ENCODE measurements at regions not wholly inside any gene's neighbourhood (a gene's known extent, or its start where the extent isn't known, plus 50 kb on each side); places are given as distances from the start of the nearest gene placed in this dataset.

DNA sequence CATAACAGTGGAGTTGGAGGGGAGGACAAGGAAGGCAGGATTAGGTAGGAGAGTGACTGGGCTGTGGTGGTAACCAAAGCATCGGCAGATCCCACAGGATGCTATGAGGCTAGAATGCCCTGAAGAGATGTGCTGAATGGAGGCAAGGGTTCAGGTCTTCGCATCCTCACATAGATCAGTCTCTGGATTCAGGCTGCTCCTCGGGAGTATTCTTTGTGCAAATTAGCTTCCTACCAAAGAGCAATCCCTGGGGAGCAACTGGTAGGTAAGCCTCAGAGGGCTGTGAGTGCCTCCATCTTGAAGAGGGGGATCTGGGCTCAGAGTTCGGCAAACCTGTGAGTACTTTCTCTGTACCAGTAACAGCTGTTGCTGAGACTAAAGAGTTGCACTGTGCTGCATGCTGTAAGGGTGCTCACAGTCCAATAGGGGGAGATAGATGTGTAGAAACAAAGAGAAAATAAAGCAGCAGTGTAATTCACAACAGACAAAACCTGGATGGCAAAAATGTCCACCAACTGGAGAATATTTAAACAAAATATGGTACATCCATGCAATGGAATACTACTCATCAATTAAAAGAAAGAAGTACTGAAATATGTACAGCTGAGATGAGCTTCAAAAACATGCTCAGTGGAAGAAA, 322.4 kb upstream of the DEPDC1 start:
- H3K27ac ChIP-seq: no peak overlapping the region
- H3K36me3 ChIP-seq: no peaks in the 10 kb centered on the region
- intact Hi-C loops (cut with DNase I; ENCODE audit: low total_unique reads): no loop called here
- no peak overlapping the region for H3K4me3 ChIP-seq
- DNase-seq (ENCODE audit: low spot score in 2 of 2): no peak
- no peaks in the 10 kb centered on the region for H3K4me1 ChIP-seq
- H3K9me3 ChIP-seq: no peaks in the 10 kb centered on the region
- no peak for TF ChIP-seq POLR2AphosphoS5 (IDR thresholded peaks at IDR 0.05)
- TF ChIP-seq, protein P1, sequence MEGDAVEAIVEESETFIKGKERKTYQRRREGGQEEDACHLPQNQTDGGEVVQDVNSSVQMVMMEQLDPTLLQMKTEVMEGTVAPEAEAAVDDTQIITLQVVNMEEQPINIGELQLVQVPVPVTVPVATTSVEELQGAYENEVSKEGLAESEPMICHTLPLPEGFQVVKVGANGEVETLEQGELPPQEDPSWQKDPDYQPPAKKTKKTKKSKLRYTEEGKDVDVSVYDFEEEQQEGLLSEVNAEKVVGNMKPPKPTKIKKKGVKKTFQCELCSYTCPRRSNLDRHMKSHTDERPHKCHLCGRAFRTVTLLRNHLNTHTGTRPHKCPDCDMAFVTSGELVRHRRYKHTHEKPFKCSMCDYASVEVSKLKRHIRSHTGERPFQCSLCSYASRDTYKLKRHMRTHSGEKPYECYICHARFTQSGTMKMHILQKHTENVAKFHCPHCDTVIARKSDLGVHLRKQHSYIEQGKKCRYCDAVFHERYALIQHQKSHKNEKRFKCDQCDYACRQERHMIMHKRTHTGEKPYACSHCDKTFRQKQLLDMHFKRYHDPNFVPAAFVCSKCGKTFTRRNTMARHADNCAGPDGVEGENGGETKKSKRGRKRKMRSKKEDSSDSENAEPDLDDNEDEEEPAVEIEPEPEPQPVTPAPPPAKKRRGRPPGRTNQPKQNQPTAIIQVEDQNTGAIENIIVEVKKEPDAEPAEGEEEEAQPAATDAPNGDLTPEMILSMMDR (IDR thresholded peaks at IDR 0.05): peak in 1 of 3 donors; percentile 8
- no peak for TF ChIP-seq POLR2A (IDR thresholded peaks at IDR 0.05)
- H3K27me3 ChIP-seq: no peaks in the 10 kb centered on the region

DNA sequence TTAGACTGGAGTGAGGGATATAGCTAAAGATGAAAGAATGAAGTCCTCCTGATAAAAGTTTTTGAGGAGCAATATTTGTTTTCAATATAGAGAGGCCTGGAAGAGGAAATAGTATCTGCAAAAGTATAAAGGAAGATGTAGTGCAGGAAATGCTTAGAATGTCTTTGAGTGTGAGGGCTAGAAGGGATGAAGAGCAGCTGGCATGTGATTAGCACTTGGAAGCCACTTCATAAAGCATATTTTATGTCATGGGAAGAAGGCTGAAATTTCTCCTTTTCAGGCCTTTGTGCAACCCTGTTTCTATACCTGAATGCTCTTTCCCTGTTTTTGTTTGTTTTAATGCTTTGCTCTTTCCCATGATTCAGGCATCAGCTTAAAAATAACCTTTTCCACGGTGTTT, 323.3 kb upstream of the DEPDC1 start:
- Histone ChIP-seq H3K4me1 (no peaks in the 10 kb centered on the region), H3K4me3 (no peak overlapping the region), H3K9me3 (no peaks in the 10 kb centered on the region), H3K36me3 (no peaks in the 10 kb centered on the region), H3K27ac (no peak overlapping the region), H3K27me3 (no peaks in the 10 kb centered on the region)
- DNase-seq (ENCODE audit: low spot score in 2 of 2): no peak
- intact Hi-C loops (cut with DNase I; ENCODE audit: low total_unique reads): no loop called here
- no peak for TF ChIP-seq POLR2AphosphoS5 (IDR thresholded peaks at IDR 0.05)
- TF ChIP-seq, protein P1 (IDR thresholded peaks at IDR 0.05): no peak
- TF ChIP-seq POLR2A (IDR thresholded peaks at IDR 0.05): no peak

DNA sequence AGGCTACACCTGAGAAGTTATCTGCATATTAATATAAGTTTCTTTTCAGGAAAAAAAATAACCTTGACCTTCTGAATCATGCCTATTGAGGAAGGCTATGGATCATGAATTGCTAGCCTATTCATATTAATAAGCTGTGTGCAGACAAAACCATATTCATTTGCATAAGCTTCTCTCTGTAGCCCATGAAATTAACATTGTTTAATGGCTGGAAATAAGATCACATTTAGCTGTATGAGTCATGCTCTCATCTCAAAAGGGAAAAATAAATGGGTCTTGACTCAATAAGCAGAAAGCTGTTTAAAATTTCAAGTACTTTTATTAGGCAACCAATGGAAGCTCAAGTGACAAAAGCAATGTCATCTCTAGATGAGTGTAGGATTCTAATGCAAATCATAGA, 330.0 kb upstream of the DEPDC1 start:
- no peak for DNase-seq (ENCODE audit: low spot score in 2 of 2)
- H3K27ac ChIP-seq: no peak overlapping the region
- intact Hi-C loops (cut with DNase I; ENCODE audit: low total_unique reads): loop anchor here (5.0 kb wide), 1 partner anchor 725 kb away; no protein-coding TSS in a partner anchor
- H3K36me3 ChIP-seq: no peaks in the 10 kb centered on the region
- H3K9me3 ChIP-seq: peaks cover 5 to 16% of the 10 kb centered on the region in 2 donors
- H3K27me3 ChIP-seq: no peaks in the 10 kb centered on the region
- TF ChIP-seq POLR2A (IDR thresholded peaks at IDR 0.05): no peak
- TF ChIP-seq, protein P1 (IDR thresholded peaks at IDR 0.05): no peak
- TF ChIP-seq POLR2AphosphoS5 (IDR thresholded peaks at IDR 0.05): no peak
- H3K4me3 ChIP-seq: no peak overlapping the region
- no peaks in the 10 kb centered on the region for H3K4me1 ChIP-seq

DNA sequence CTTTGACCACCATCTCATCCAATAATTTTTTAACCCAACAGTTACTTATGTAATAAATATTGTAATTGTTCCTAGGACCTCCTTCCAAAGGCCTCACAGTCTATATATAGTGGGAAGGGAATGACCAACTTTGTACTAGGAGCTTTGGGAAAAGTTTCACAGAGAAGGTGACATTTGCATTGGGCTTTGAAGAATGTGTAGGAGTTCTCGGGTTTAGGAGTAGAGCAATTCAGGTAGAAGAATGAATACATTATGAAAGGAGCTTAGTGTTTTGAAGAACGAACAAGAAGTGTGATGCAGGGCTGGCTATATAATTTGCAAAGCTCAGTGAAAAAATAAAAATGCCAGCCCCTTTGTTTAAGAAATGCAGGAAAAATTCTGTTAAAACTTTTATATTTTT, 330.4 kb upstream of the DEPDC1 start:
- Histone ChIP-seq H3K27me3 (no peaks in the 10 kb centered on the region), H3K4me1 (no peaks in the 10 kb centered on the region), H3K36me3 (no peaks in the 10 kb centered on the region), H3K4me3 (no peak overlapping the region), H3K9me3 (peaks cover 5 to 18% of the 10 kb centered on the region in 2 donors), H3K27ac (no peak overlapping the region)
- intact Hi-C loops (cut with DNase I; ENCODE audit: low total_unique reads): loop anchor here (5.0 kb wide), 1 partner anchor 725 kb away; no protein-coding TSS in a partner anchor
- TF ChIP-seq, protein P1 (IDR thresholded peaks at IDR 0.05): no peak
- TF ChIP-seq POLR2A (IDR thresholded peaks at IDR 0.05) (no peak), POLR2AphosphoS5 (IDR thresholded peaks at IDR 0.05) (no peak)
- no peak for DNase-seq (ENCODE audit: low spot score in 2 of 2)

- TF ChIP-seq POLR2AphosphoS5 (IDR thresholded peaks at IDR 0.05) (no peak), POLR2A (IDR thresholded peaks at IDR 0.05) (no peak)
- TF ChIP-seq, protein P1 (IDR thresholded peaks at IDR 0.05): no peak
- Histone ChIP-seq H3K9me3 (peaks cover 5 to 22% of the 10 kb centered on the region in 2 donors), H3K27ac (no peak overlapping the region), H3K4me1 (no peaks in the 10 kb centered on the region), H3K4me3 (no peak overlapping the region), H3K36me3 (no peaks in the 10 kb centered on the region), H3K27me3 (no peaks in the 10 kb centered on the region)
- no peak for DNase-seq (ENCODE audit: low spot score in 2 of 2)
- intact Hi-C loops (cut with DNase I; ENCODE audit: low total_unique reads): loop anchor here (5.0 kb wide), 1 partner anchor 724 kb away; no protein-coding TSS in a partner anchor
Measured at GRCh38 chr1:68828013-68828412, 331.1 kb upstream of the DEPDC1 start.

Data from breast epithelium (tissue), 4 donors.